ENCODE measurements at regions not wholly inside any gene's neighbourhood (a gene's known extent, or its start where the extent isn't known, plus 50 kb on each side); places are given as distances from the start of the nearest gene placed in this dataset.

DNA sequence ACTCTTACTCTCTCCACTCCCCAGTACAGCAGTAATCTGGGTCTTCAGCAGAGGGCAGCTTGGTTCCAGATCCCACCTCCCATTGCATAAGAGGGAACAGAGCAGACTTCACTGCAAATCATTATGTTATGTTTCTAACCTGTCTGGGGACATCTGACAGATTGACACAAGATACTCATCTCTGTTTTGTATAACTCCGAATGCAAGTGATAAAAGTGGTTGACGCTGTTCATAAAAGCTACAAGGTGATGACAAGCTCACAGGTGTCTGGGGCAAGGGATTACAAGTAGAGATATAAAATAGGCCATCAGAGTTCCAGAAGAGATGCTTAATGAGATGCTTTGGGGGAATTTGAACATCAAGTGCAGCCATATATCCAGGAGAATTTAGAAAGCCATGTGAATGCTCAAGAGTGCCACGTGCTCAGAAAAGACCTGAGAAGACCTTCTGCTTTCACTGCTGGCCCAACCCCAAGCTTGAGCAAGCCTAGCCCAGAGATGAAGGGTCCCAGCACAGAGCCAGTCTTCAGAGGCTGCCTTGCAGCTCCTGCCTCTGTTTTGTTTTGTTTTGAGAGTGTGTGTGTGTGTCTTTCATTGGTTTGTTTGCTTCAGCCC is 80.6 kb downstream of the VSTM2A start:
- no peaks in the 10 kb centered on the region for H3K27me3 ChIP-seq
- intact Hi-C loops (cut with DNase I): no loop called here
- H3K4me1 ChIP-seq: no peaks in the 10 kb centered on the region
- H3K9me3 ChIP-seq: peaks cover 4% of the 10 kb centered on the region
- TF ChIP-seq, protein P1, sequence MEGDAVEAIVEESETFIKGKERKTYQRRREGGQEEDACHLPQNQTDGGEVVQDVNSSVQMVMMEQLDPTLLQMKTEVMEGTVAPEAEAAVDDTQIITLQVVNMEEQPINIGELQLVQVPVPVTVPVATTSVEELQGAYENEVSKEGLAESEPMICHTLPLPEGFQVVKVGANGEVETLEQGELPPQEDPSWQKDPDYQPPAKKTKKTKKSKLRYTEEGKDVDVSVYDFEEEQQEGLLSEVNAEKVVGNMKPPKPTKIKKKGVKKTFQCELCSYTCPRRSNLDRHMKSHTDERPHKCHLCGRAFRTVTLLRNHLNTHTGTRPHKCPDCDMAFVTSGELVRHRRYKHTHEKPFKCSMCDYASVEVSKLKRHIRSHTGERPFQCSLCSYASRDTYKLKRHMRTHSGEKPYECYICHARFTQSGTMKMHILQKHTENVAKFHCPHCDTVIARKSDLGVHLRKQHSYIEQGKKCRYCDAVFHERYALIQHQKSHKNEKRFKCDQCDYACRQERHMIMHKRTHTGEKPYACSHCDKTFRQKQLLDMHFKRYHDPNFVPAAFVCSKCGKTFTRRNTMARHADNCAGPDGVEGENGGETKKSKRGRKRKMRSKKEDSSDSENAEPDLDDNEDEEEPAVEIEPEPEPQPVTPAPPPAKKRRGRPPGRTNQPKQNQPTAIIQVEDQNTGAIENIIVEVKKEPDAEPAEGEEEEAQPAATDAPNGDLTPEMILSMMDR (IDR thresholded peaks at IDR 0.05): no peak
- H3K36me3 ChIP-seq: no peaks in the 10 kb centered on the region
- ATAC-seq (no peak), DNase-seq (no peak)
- H3K27ac ChIP-seq: no peak overlapping the region
- no peak overlapping the region for H3K4me3 ChIP-seq
